HPDE6-E6E7 (cell line): ENCODE measurements at regions not wholly inside any gene's neighbourhood (a gene's known extent, or its start where the extent isn't known, plus 50 kb on each side); places are given as distances from the start of the nearest gene placed in this dataset.

ENCODE experiments used
- DNase-seq: peaks from one replicate; pipeline ENCODE4 v3.0.0; 2011; ENCODE audit warnings: missing footprints; ENCODE audit errors: extremely low spot score

GRCh38 chr1:87194856-87195255 is 133.8 kb upstream of the LMO4 start:
- DNase-seq: no peak

GRCh38 chr1:87196110-87196827 is 132.4 kb upstream of the LMO4 start:
- DNase-seq: no peak

GRCh38 chr1:87197156-87197555 is 131.5 kb upstream of the LMO4 start:
- DNase-seq: no peak

GRCh38 chr1:87197641-87198040 is 131.0 kb upstream of the LMO4 start:
- no peak for DNase-seq

- peak; percentile 48 for DNase-seq
Measured at GRCh38 chr1:87200875-87201638, 127.6 kb upstream of the LMO4 start.

GRCh38 chr1:87201768-87202167 is 126.9 kb upstream of the LMO4 start:
- DNase-seq: no peak

GRCh38 chr1:87202451-87202850 is 126.2 kb upstream of the LMO4 start:
- DNase-seq: no peak

GRCh38 chr1:87202922-87203655 is 125.6 kb upstream of the LMO4 start:
- DNase-seq: no peak

- no peak for DNase-seq
Measured at GRCh38 chr1:87203904-87204303, 124.8 kb upstream of the LMO4 start.

GRCh38 chr1:87204441-87204840 is 124.2 kb upstream of the LMO4 start:
- DNase-seq: no peak

GRCh38 chr1:87204921-87205320 is 123.8 kb upstream of the LMO4 start:
- DNase-seq: no peak

- no peak for DNase-seq
Measured at GRCh38 chr1:87206044-87206831, 122.4 kb upstream of the LMO4 start.

GRCh38 chr1:87208080-87208479 is 120.6 kb upstream of the LMO4 start:
- DNase-seq: no peak

- no peak for DNase-seq
Measured at GRCh38 chr1:87208931-87209330, 119.7 kb upstream of the LMO4 start.

- DNase-seq: no peak
Measured at GRCh38 chr1:87210151-87210550, 118.5 kb upstream of the LMO4 start.

- DNase-seq: no peak
Measured at GRCh38 chr1:87212431-87213134, 116.1 kb upstream of the LMO4 start.

- DNase-seq: no peak
Measured at GRCh38 chr1:87213135-87213515, 115.6 kb upstream of the LMO4 start.

- no peak for DNase-seq
Measured at GRCh38 chr1:87215592-87215991, 113.1 kb upstream of the LMO4 start.

- DNase-seq: no peak
Measured at GRCh38 chr1:87218618-87219017, 110.1 kb upstream of the LMO4 start.

GRCh38 chr1:87219141-87219540 is 109.5 kb upstream of the LMO4 start:
- DNase-seq: no peak

- DNase-seq: no peak
Measured at GRCh38 chr1:87219626-87220025, 109.1 kb upstream of the LMO4 start.
